Ectodermal cell (in vitro differentiated cells): ENCODE measurements at regions not wholly inside any gene's neighbourhood (a gene's known extent, or its start where the extent isn't known, plus 50 kb on each side); places are given as distances from the start of the nearest gene placed in this dataset.

Experiments
- H3K27ac ChIP-seq: 2 replicates; pipeline ENCODE4 v1.7.0; 2013; ENCODE audit warnings: mild to moderate bottlenecking, low read depth, low read length; ENCODE audit not compliant: insufficient read depth, poor library complexity, severe bottlenecking
- H3K27me3 ChIP-seq: 2 replicates; pipeline ENCODE4 v1.7.0; 2013; ENCODE audit warnings: mild to moderate bottlenecking, low read length; ENCODE audit not compliant: insufficient read depth, control insufficient read depth, poor library complexity, severe bottlenecking
- H3K36me3 ChIP-seq: one replicate; pipeline ENCODE4 v1.7.0; 2013; ENCODE audit warnings: low read length; ENCODE audit not compliant: control insufficient read depth, insufficient read depth
- H3K4me1 ChIP-seq: one replicate; pipeline ENCODE4 v1.7.0; 2013; ENCODE audit warnings: low read length; ENCODE audit not compliant: control insufficient read depth, insufficient read depth
- H3K4me3 ChIP-seq: 2 replicates; pipeline ENCODE4 v1.7.0; 2013; ENCODE audit warnings: low read depth, low read length, control low read depth; ENCODE audit not compliant: insufficient read depth
- H3K9me3 ChIP-seq: 2 replicates; pipeline ENCODE4 v1.7.0; 2013; ENCODE audit warnings: mild to moderate bottlenecking, low read length, moderate library complexity; ENCODE audit not compliant: control insufficient read depth
- WGBS, 2 experiments: methylation state at CpG; one replicate each; pipeline ENCODE4 v1.1.7; 2013; ENCODE audit warnings: missing lambda C conversion rate in 2 of 2; 5-methylcytosine and 5-hydroxymethylcytosine counted together

GRCh38 chr22:48316257-48317250 is 1511.1 kb downstream of the BRD1 start:
- H3K27ac ChIP-seq = no peak overlapping the region

GRCh38 chr22:48315439-48316256 is 1512.0 kb downstream of the BRD1 start:
- H3K4me1 ChIP-seq = peaks cover 1% of the 10 kb centered on the region
- H3K27me3 ChIP-seq = no peaks in the 10 kb centered on the region
- no peaks in the 10 kb centered on the region for H3K36me3 ChIP-seq
- no peak overlapping the region for H3K27ac ChIP-seq
- 87% methylated on average over 23 of the region's 23 CpGs for WGBS, 2 experiments
- no peak overlapping the region for H3K4me3 ChIP-seq
- H3K9me3 ChIP-seq = no peaks in the 10 kb centered on the region

More at GRCh38 chr22:48316257-48317250, 1511.1 kb downstream of the BRD1 start:
- Histone ChIP-seq H3K4me1 (peaks cover 10% of the 10 kb centered on the region), H3K36me3 (no peaks in the 10 kb centered on the region), H3K4me3 (no peak overlapping the region), H3K9me3 (no peaks in the 10 kb centered on the region), H3K27me3 (no peaks in the 10 kb centered on the region)
- 88% methylated on average over 19 of the region's 19 CpGs for WGBS, 2 experiments

GRCh38 chr22:48314073-48314472 is 1513.6 kb downstream of the BRD1 start:
- no peaks in the 10 kb centered on the region for H3K36me3 ChIP-seq
- no peak overlapping the region for H3K27ac ChIP-seq
- H3K27me3 ChIP-seq = no peaks in the 10 kb centered on the region
- 88 to 96% methylated on average over 3 to 6 of the region's 6 CpGs for WGBS, 2 experiments
- H3K4me1 ChIP-seq = no peaks in the 10 kb centered on the region
- no peak overlapping the region for H3K4me3 ChIP-seq
- no peaks in the 10 kb centered on the region for H3K9me3 ChIP-seq

DNA sequence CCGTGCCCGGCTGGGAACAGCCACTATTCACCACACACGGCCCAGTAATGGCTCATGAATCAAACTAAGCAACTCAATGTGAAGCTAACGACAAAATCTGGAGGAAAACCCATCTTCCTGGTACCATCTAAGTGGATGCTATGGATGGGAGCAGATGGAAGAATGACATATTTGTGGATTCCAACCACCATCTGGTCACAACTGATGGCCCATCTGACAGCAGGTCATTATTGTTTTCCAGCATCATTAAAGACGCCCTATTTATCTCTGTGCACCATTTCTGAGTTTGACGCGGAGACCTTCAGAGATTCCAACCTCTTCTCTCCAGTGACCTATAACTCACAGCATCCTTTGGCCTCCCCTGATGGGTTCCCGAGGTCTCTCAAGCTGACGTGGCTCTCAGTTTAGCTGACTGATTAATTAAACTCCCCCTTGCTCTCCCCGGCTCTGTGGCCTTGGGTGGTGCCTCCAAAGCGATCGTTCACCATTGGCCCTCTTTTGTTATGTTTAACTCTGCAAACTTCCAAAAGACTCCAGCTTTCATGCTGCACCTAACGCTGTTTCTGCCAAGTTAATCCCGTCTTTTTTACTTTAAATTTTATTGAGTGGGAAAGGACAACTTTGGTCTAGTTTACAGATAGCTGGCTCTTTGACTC is 1514.4 kb downstream of the BRD1 start:
- H3K4me1 ChIP-seq = no peaks in the 10 kb centered on the region
- H3K27ac ChIP-seq = no peak overlapping the region
- no peaks in the 10 kb centered on the region for H3K9me3 ChIP-seq
- H3K36me3 ChIP-seq = no peaks in the 10 kb centered on the region
- 75 to 76% methylated on average over 14 of the region's 14 CpGs for WGBS, 2 experiments
- no peak overlapping the region for H3K4me3 ChIP-seq
- H3K27me3 ChIP-seq = no peaks in the 10 kb centered on the region

- no peak overlapping the region for H3K4me3 ChIP-seq
- WGBS, 2 experiments = 67 to 70% methylated on average over 10 of the region's 10 CpGs
- H3K27ac ChIP-seq = no peak overlapping the region
- H3K36me3 ChIP-seq = no peaks in the 10 kb centered on the region
- no peaks in the 10 kb centered on the region for H3K27me3 ChIP-seq
- no peaks in the 10 kb centered on the region for H3K9me3 ChIP-seq
- H3K4me1 ChIP-seq = no peaks in the 10 kb centered on the region
These were observed 1516.9 kb downstream of the BRD1 start for GRCh38 chr22:48310740-48311139.

- Histone ChIP-seq H3K4me3 (no peak overlapping the region), H3K9me3 (no peaks in the 10 kb centered on the region), H3K27me3 (no peaks in the 10 kb centered on the region), H3K27ac (no peak overlapping the region), H3K36me3 (no peaks in the 10 kb centered on the region), H3K4me1 (no peaks in the 10 kb centered on the region)
- WGBS, 2 experiments = 63 to 65% methylated on average over 6 of the region's 6 CpGs
These were observed 1517.4 kb downstream of the BRD1 start for GRCh38 chr22:48310289-48310688.

DNA sequence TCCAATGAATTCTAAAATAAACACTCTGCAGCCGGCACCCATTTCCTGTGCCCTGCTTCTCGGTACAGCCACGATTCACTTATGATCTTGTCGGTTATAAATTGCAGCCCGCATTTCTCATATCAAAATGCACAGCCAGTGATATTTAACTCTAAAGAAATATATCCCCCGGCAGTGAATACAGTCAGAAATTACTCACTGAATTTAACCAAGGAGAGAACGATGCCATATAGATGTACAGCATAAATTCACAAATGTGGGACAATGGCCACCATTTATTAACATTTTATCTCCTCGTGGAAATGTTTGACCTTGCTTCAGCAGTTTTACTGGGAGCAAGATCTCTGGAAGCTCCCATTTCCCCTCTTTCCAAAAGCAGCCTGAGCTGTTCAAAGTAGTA is 1517.8 kb downstream of the BRD1 start:
- 93% methylated on average over 8 of the region's 8 CpGs for WGBS, 2 experiments
- H3K27ac ChIP-seq = no peak overlapping the region

GRCh38 chr22:48309115-48309705 is 1518.5 kb downstream of the BRD1 start:
- no peaks in the 10 kb centered on the region for H3K9me3 ChIP-seq
- no peaks in the 10 kb centered on the region for H3K27me3 ChIP-seq
- H3K4me1 ChIP-seq = peaks cover 6% of the 10 kb centered on the region
- H3K27ac ChIP-seq = no peak overlapping the region
- no peaks in the 10 kb centered on the region for H3K36me3 ChIP-seq
- WGBS, 2 experiments = 94% methylated on average over 18 of the region's 18 CpGs
- H3K4me3 ChIP-seq = no peak overlapping the region

More for the DNA sequence above, 1517.8 kb downstream of the BRD1 start:
- H3K9me3 ChIP-seq = no peaks in the 10 kb centered on the region
- no peaks in the 10 kb centered on the region for H3K36me3 ChIP-seq
- no peaks in the 10 kb centered on the region for H3K27me3 ChIP-seq
- peaks cover 2% of the 10 kb centered on the region for H3K4me1 ChIP-seq
- H3K4me3 ChIP-seq = no peak overlapping the region

DNA sequence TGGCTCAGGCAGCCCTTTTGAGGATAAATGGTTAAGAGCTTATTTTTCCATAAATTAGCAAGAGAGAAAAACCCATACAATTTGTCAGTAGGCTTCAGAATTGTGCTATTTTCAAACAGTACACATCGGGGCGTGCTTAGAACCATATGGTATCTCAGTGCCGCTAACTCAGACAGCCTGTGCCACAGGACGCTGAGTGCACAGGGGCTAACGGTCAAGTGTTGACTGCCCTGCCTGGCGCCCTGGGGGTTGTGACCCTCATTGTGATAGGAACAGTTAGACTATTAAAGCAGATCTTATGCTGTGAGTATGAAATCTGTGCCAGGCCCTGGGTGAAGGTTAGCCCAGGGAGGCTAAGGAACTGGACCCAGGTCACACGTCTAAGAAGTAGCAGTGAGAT is 1519.7 kb downstream of the BRD1 start:
- no peak overlapping the region for H3K27ac ChIP-seq
- 88% methylated on average over 7 of the region's 7 CpGs for WGBS, 2 experiments
- peaks cover 6% of the 10 kb centered on the region for H3K4me1 ChIP-seq
- no peaks in the 10 kb centered on the region for H3K27me3 ChIP-seq
- H3K4me3 ChIP-seq = no peak overlapping the region
- no peaks in the 10 kb centered on the region for H3K9me3 ChIP-seq
- no peaks in the 10 kb centered on the region for H3K36me3 ChIP-seq
